SK-N-SH (cell line): ENCODE measurements at regions not wholly inside any gene's neighbourhood (a gene's known extent, or its start where the extent isn't known, plus 50 kb on each side); places are given as distances from the start of the nearest gene placed in this dataset.

Source experiments
- CHD2 ChIP-seq: fragments of 150-350 bp; IDR thresholded peaks from 2 replicates; pipeline ENCODE4 v1.6.1; 2018; ENCODE audit warnings: low read length; ENCODE audit not compliant: partially characterized antibody
- EP300 ChIP-seq, 2 experiments: IDR thresholded peaks; 2 replicates each; pipeline versions ENCODE4 v1.4.0 to v1.6.1; 2012; ENCODE audit warnings: borderline replicate concordance in 1 of 2, low read depth in 1 of 2, low read length in 1 of 2
- GABPA ChIP-seq: IDR thresholded peaks from 2 replicates; pipeline ENCODE4 v1.4.0; 2012; ENCODE audit warnings: low read depth, mild to moderate bottlenecking
- JUND ChIP-seq: IDR thresholded peaks from 2 replicates; pipeline ENCODE4 v1.4.0; 2012
- POLR2AphosphoS5 ChIP-seq: IDR thresholded peaks from 2 replicates; pipeline ENCODE4 v1.6.1; 2012; ENCODE audit warnings: low read depth, low read length
- RAD21 ChIP-seq: IDR thresholded peaks from 2 replicates; pipeline ENCODE4 v1.6.1; 2012; ENCODE audit warnings: mild to moderate bottlenecking, low read length
- RCOR1 ChIP-seq: fragments of 150-350 bp; IDR thresholded peaks from 2 replicates; pipeline ENCODE4 v1.6.1; 2017; ENCODE audit warnings: antibody characterized with exemption, low read length
- TCF12 ChIP-seq: IDR thresholded peaks from 2 replicates; pipeline ENCODE4 v1.4.0; 2012
- TEAD4 ChIP-seq: IDR thresholded peaks from 2 replicates; pipeline ENCODE4 v1.4.0; 2012; ENCODE audit warnings: mild to moderate bottlenecking, borderline replicate concordance; ENCODE audit not compliant: insufficient read depth
- TF ChIP-seq, protein P1 (sequence below): IDR thresholded peaks from 2 replicates; pipeline ENCODE4; 2012
- TF ChIP-seq, protein P2 (sequence below): fragments of 200-600 bp; sonication (generic); IDR thresholded peaks from 2 replicates; pipeline ENCODE4 v1.6.1; 2017; ENCODE audit warnings: antibody characterized with exemption, mild to moderate bottlenecking, moderate library complexity
- TF ChIP-seq, protein P3 (sequence below): IDR thresholded peaks from 2 replicates; pipeline ENCODE4 v1.4.0; 2012; ENCODE audit warnings: low read depth
- TF ChIP-seq, protein P4 (sequence below): fragments of 150-350 bp; IDR thresholded peaks from 2 replicates; pipeline ENCODE4 v1.6.1; 2017; ENCODE audit warnings: antibody characterized with exemption, low read length, low read depth, borderline replicate concordance
- TF ChIP-seq, protein P5 (sequence below): IDR thresholded peaks from 2 replicates; pipeline ENCODE4 v1.4.0; 2012; ENCODE audit warnings: low read depth, borderline replicate concordance

DNA sequence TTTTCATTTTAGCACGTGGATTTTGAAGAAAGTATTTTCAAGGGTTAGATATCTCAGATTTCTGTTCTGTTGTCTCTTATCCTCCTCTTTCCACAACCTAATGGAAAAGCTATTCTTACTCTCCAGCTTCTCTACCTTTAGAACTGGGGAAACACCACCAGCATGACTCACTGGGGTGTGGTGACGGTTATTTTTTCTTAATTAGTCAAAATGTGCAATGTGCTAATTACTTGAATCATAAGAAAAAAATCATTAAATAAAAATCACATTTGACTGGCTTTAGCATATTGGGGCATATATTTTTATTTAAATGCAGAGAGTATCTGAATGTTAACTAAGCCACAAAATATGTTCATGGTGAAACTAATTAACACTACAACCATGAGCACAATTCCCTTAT is 570.7 kb upstream of the AGTR1 start:
- TF ChIP-seq TCF12: no peak
- TF ChIP-seq, protein P1, sequence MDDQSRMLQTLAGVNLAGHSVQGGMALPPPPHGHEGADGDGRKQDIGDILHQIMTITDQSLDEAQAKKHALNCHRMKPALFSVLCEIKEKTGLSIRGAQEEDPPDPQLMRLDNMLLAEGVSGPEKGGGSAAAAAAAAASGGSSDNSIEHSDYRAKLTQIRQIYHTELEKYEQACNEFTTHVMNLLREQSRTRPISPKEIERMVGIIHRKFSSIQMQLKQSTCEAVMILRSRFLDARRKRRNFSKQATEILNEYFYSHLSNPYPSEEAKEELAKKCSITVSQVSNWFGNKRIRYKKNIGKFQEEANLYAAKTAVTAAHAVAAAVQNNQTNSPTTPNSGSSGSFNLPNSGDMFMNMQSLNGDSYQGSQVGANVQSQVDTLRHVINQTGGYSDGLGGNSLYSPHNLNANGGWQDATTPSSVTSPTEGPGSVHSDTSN: no peak
- TF ChIP-seq, protein P2, sequence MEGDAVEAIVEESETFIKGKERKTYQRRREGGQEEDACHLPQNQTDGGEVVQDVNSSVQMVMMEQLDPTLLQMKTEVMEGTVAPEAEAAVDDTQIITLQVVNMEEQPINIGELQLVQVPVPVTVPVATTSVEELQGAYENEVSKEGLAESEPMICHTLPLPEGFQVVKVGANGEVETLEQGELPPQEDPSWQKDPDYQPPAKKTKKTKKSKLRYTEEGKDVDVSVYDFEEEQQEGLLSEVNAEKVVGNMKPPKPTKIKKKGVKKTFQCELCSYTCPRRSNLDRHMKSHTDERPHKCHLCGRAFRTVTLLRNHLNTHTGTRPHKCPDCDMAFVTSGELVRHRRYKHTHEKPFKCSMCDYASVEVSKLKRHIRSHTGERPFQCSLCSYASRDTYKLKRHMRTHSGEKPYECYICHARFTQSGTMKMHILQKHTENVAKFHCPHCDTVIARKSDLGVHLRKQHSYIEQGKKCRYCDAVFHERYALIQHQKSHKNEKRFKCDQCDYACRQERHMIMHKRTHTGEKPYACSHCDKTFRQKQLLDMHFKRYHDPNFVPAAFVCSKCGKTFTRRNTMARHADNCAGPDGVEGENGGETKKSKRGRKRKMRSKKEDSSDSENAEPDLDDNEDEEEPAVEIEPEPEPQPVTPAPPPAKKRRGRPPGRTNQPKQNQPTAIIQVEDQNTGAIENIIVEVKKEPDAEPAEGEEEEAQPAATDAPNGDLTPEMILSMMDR: no peak
- no peak for TF ChIP-seq TEAD4
- TF ChIP-seq, protein P3, sequence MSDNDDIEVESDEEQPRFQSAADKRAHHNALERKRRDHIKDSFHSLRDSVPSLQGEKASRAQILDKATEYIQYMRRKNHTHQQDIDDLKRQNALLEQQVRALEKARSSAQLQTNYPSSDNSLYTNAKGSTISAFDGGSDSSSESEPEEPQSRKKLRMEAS: no peak
- TF ChIP-seq POLR2AphosphoS5: no peak
- TF ChIP-seq RAD21: no peak
- no peak for TF ChIP-seq RCOR1
- no peak for TF ChIP-seq EP300 (IDR thresholded peaks at IDR 0.05; ENCODE audit: borderline replicate concordance in 1 of 2, low read depth in 1 of 2, low read length in 1 of 2)
- TF ChIP-seq CHD2: no peak
- TF ChIP-seq, protein P4, sequence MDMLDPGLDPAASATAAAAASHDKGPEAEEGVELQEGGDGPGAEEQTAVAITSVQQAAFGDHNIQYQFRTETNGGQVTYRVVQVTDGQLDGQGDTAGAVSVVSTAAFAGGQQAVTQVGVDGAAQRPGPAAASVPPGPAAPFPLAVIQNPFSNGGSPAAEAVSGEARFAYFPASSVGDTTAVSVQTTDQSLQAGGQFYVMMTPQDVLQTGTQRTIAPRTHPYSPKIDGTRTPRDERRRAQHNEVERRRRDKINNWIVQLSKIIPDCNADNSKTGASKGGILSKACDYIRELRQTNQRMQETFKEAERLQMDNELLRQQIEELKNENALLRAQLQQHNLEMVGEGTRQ: no peak
- no peak for TF ChIP-seq JUND
- TF ChIP-seq GABPA: no peak
- TF ChIP-seq, protein P5, sequence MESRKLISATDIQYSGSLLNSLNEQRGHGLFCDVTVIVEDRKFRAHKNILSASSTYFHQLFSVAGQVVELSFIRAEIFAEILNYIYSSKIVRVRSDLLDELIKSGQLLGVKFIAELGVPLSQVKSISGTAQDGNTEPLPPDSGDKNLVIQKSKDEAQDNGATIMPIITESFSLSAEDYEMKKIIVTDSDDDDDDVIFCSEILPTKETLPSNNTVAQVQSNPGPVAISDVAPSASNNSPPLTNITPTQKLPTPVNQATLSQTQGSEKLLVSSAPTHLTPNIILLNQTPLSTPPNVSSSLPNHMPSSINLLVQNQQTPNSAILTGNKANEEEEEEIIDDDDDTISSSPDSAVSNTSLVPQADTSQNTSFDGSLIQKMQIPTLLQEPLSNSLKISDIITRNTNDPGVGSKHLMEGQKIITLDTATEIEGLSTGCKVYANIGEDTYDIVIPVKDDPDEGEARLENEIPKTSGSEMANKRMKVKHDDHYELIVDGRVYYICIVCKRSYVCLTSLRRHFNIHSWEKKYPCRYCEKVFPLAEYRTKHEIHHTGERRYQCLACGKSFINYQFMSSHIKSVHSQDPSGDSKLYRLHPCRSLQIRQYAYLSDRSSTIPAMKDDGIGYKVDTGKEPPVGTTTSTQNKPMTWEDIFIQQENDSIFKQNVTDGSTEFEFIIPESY: no peak
